ENCODE measurements at regions not wholly inside any gene's neighbourhood (a gene's known extent, or its start where the extent isn't known, plus 50 kb on each side); places are given as distances from the start of the nearest gene placed in this dataset.

DNA sequence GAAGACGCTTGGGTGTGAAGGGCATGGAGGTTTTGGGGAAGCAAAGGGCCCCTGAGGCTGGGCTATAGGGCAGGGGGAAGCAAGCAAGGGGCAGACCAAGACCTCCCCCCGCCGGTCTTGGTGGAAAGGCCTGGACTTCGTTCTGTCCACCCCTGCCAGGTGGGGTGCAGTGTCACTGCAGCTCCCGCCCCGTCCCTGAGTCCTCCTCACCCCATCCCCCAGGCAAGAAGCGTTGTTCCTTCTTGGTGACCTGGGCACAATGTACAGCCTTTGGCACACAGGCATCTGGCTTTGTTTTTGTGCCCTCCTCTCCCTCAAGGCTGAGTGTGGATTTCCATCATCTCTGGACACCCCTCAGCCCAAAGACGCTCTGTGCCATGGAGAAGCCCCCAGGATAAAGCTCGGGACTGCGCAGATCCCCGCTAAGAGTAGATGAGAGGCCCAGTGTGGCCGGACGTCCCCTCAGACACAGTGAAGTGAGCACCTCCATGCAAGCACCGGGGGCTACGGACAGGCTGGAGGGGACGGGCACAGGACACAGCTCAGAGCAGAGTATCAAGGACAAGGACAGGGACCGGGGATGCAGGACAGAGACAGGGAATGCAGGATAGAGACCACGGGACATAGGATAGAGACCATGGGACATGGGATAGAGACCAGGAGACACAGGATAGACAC, 89.4 kb upstream of the ACTRT2 start:
- TF ChIP-seq, protein P1, sequence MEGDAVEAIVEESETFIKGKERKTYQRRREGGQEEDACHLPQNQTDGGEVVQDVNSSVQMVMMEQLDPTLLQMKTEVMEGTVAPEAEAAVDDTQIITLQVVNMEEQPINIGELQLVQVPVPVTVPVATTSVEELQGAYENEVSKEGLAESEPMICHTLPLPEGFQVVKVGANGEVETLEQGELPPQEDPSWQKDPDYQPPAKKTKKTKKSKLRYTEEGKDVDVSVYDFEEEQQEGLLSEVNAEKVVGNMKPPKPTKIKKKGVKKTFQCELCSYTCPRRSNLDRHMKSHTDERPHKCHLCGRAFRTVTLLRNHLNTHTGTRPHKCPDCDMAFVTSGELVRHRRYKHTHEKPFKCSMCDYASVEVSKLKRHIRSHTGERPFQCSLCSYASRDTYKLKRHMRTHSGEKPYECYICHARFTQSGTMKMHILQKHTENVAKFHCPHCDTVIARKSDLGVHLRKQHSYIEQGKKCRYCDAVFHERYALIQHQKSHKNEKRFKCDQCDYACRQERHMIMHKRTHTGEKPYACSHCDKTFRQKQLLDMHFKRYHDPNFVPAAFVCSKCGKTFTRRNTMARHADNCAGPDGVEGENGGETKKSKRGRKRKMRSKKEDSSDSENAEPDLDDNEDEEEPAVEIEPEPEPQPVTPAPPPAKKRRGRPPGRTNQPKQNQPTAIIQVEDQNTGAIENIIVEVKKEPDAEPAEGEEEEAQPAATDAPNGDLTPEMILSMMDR (IDR thresholded peaks at IDR 0.05), result no peak
- no peak for TF ChIP-seq POLR2A (IDR thresholded peaks at IDR 0.05)
